ENCODE measurements at regions not wholly inside any gene's neighbourhood (a gene's known extent, or its start where the extent isn't known, plus 50 kb on each side); places are given as distances from the start of the nearest gene placed in this dataset.

DNA sequence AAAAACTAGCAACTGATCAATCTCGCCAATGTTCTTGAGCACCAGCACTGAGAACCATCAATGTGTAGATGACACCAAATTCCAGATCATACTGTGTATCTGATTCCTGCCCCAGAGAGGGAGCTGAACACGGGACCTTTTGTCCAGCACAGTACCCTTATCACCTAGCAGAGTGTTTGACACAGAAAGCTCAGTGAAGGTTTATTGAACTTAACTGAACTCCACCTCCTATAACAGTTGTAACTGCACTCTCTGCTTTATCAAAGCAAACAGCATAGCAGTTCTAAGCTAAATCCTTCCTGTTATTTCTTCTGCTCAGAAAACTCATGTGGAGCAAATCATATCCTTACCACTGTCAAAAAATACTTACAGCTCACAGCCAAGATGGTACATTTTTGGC lies 183.4 kb upstream of the SLCO3A1 start:
- ATAC-seq (no peak), FAIRE-seq (no peak), DNase-seq (ENCODE audit: extremely low read depth in 1 of 4, low spot score in 3 of 4) (no peak)
- no peaks in the 10 kb centered on the region for H4K20me1 ChIP-seq (replicated peaks; ENCODE audit: control insufficient read depth, insufficient read depth, low read length)
- H3K79me2 ChIP-seq (ENCODE audit: control insufficient read depth, insufficient read depth, low read length): no peaks in the 10 kb centered on the region
- H3K4me1 ChIP-seq (replicated peaks in 1 of 2; ENCODE audit: control insufficient read depth in 2 of 2, insufficient read depth in 2 of 2, low read length in 2 of 2): no peaks in the 10 kb centered on the region; a peak in 1 of 5 replicates
- no peaks in the 10 kb centered on the region for H3K9me1 ChIP-seq (ENCODE audit: control insufficient read depth, insufficient read depth, low read length)
- H3K36me3 ChIP-seq (ENCODE audit: control insufficient read depth, insufficient read depth, low read length): no peaks in the 10 kb centered on the region
- no peak overlapping the region for H3K4me2 ChIP-seq (ENCODE audit: insufficient read depth, low read length)
- CTCF ChIA-PET (ENCODE audit: low intra/inter-chr PET ratio): no interaction called here
- H3K27me3 ChIP-seq (ENCODE audit: control insufficient read depth in 2 of 2, insufficient read depth in 2 of 2, low read length in 2 of 2): no peaks in the 10 kb centered on the region
- WGBS (ENCODE audit: insufficient coverage, low coverage, missing lambda C conversion rate): 0% methylated on average over 2 of the region's 2 CpGs
- H3K9ac ChIP-seq (ENCODE audit: insufficient read depth in 1 of 2, low read depth in 2 of 2, low read length in 2 of 2): no peak overlapping the region
- BruUV-seq (replicated peaks): no TSS peak
- in situ Hi-C loops (cut with MboI) (no loop called here), intact Hi-C loops (cut with micrococcal nuclease) (no loop called here)
- H2AFZ ChIP-seq (ENCODE audit: low read depth, low read length): no peak overlapping the region
- H3K9me3 ChIP-seq (replicated peaks; ENCODE audit: control insufficient read depth, insufficient read depth, low read depth, low read length): no peaks in the 10 kb centered on the region
- H3K27ac ChIP-seq (ENCODE audit: extremely low read depth, low read depth, low read length): no peak overlapping the region
- POLR2A ChIA-PET: no interaction called here
- H3K4me3 ChIP-seq: no peak overlapping the region
- TF ChIP-seq, protein P1, sequence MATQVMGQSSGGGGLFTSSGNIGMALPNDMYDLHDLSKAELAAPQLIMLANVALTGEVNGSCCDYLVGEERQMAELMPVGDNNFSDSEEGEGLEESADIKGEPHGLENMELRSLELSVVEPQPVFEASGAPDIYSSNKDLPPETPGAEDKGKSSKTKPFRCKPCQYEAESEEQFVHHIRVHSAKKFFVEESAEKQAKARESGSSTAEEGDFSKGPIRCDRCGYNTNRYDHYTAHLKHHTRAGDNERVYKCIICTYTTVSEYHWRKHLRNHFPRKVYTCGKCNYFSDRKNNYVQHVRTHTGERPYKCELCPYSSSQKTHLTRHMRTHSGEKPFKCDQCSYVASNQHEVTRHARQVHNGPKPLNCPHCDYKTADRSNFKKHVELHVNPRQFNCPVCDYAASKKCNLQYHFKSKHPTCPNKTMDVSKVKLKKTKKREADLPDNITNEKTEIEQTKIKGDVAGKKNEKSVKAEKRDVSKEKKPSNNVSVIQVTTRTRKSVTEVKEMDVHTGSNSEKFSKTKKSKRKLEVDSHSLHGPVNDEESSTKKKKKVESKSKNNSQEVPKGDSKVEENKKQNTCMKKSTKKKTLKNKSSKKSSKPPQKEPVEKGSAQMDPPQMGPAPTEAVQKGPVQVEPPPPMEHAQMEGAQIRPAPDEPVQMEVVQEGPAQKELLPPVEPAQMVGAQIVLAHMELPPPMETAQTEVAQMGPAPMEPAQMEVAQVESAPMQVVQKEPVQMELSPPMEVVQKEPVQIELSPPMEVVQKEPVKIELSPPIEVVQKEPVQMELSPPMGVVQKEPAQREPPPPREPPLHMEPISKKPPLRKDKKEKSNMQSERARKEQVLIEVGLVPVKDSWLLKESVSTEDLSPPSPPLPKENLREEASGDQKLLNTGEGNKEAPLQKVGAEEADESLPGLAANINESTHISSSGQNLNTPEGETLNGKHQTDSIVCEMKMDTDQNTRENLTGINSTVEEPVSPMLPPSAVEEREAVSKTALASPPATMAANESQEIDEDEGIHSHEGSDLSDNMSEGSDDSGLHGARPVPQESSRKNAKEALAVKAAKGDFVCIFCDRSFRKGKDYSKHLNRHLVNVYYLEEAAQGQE (IDR thresholded peaks at IDR 0.05; ENCODE audit: borderline replicate concordance): no peak
- TF ChIP-seq, protein P1 (CRISPR knock-in tag; IDR thresholded peaks at IDR 0.05; ENCODE audit: low read depth): no peak
- TF ChIP-seq ILF3 (IDR thresholded peaks at IDR 0.05; ENCODE audit: borderline replicate concordance) (no peak), ZNF384 (IDR thresholded peaks at IDR 0.05; ENCODE audit: low read depth, low read length) (no peak), SRSF7 (optimal IDR thresholded peaks at IDR 0.05; ENCODE audit: low read depth, low read length) (no peak), PHB (CRISPR knock-in tag; IDR thresholded peaks at IDR 0.05) (no peak), ESRRA (IDR thresholded peaks at IDR 0.05; ENCODE audit: borderline replicate concordance, low read depth) (no peak), MAFF (IDR thresholded peaks at IDR 0.05; ENCODE audit: low read length) (no peak)
- TF ChIP-seq, protein P2, sequence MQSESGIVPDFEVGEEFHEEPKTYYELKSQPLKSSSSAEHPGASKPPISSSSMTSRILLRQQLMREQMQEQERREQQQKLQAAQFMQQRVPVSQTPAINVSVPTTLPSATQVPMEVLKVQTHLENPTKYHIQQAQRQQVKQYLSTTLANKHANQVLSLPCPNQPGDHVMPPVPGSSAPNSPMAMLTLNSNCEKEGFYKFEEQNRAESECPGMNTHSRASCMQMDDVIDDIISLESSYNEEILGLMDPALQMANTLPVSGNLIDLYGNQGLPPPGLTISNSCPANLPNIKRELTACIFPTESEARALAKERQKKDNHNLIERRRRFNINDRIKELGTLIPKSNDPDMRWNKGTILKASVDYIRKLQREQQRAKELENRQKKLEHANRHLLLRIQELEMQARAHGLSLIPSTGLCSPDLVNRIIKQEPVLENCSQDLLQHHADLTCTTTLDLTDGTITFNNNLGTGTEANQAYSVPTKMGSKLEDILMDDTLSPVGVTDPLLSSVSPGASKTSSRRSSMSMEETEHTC (IDR thresholded peaks at IDR 0.05): no peak
- TF ChIP-seq, protein P3, sequence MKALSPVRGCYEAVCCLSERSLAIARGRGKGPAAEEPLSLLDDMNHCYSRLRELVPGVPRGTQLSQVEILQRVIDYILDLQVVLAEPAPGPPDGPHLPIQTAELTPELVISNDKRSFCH (CRISPR knock-in tag; IDR thresholded peaks at IDR 0.05): no peak
- TF ChIP-seq, protein P3 (tag; IDR thresholded peaks at IDR 0.05): no peak
- TF ChIP-seq, protein P4, sequence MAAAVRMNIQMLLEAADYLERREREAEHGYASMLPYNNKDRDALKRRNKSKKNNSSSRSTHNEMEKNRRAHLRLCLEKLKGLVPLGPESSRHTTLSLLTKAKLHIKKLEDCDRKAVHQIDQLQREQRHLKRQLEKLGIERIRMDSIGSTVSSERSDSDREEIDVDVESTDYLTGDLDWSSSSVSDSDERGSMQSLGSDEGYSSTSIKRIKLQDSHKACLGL (CRISPR knock-in tag; IDR thresholded peaks at IDR 0.05; ENCODE audit: borderline replicate concordance, poor library complexity, severe bottlenecking): no peak
